Neural cell (in vitro differentiated cells): ENCODE measurements at regions not wholly inside any gene's neighbourhood (a gene's known extent, or its start where the extent isn't known, plus 50 kb on each side); places are given as distances from the start of the nearest gene placed in this dataset.

Experiments used
- H2AFZ ChIP-seq: fragments of 200-600, 300-800 bp; sonication (generic), shearing (Covaris generic); 2 replicates; pipeline ENCODE4 v1.6.0; 2014; ENCODE audit warnings: low read depth, mild to moderate bottlenecking, antibody characterized with exemption, low read length, moderate library complexity
- H3F3A ChIP-seq: fragments of 200-600 bp; shearing (Covaris generic); 2 replicates; pipeline ENCODE4 v1.6.1; 2016; ENCODE audit warnings: mild to moderate bottlenecking, moderate library complexity, mixed read lengths, antibody characterized with exemption, low read length; ENCODE audit not compliant: insufficient read depth, poor library complexity, severe bottlenecking
- H3K27ac ChIP-seq: fragments of 200-600, 300-800 bp; sonication (generic), shearing (Covaris generic); 2 replicates; pipeline ENCODE4 v1.5.1; 2014; ENCODE audit warnings: mild to moderate bottlenecking, low read length, moderate library complexity
- H3K27me3 ChIP-seq: fragments of 300-800, 200-600 bp; sonication (generic), shearing (Covaris generic); 2 replicates; pipeline ENCODE4 v1.6.0; 2014; ENCODE audit warnings: mild to moderate bottlenecking, low read depth, low read length, moderate library complexity; ENCODE audit not compliant: insufficient read depth
- H3K36me3 ChIP-seq: fragments of 300-800, 200-600 bp; sonication (generic), shearing (Covaris generic); 2 replicates; pipeline ENCODE4 v1.5.1; 2014; ENCODE audit warnings: mild to moderate bottlenecking, antibody characterized with exemption, low read length, moderate library complexity; ENCODE audit not compliant: insufficient read depth
- H3K4me2 ChIP-seq: fragments of 300-800, 200-600 bp; sonication (generic), shearing (Covaris generic); 2 replicates; pipeline ENCODE4 v1.6.0; 2014; ENCODE audit warnings: mild to moderate bottlenecking, low read length
- H3K4me3 ChIP-seq: fragments of 300-800, 200-600 bp; sonication (generic), shearing (Covaris generic); 2 replicates; pipeline ENCODE4 v1.5.1; 2014; ENCODE audit warnings: mild to moderate bottlenecking, low read length, moderate library complexity
- H3K79me2 ChIP-seq: fragments of 200-600 bp; shearing (Covaris generic); replicated peaks from 2 replicates; pipeline ENCODE4 v1.6.0; 2014; ENCODE audit warnings: mild to moderate bottlenecking, low read length, moderate library complexity; ENCODE audit not compliant: insufficient read depth
- H3K9ac ChIP-seq: fragments of 300-800, 200-600 bp; sonication (generic), shearing (Covaris generic); 2 replicates; pipeline ENCODE4 v1.6.1; 2016; ENCODE audit warnings: mild to moderate bottlenecking, low read length, mixed read lengths
- H3K9me2 ChIP-seq: fragments of 200-600 bp; shearing (Covaris generic); 2 replicates; pipeline ENCODE4 v1.6.1; 2016; ENCODE audit warnings: mild to moderate bottlenecking, low read length, mixed read lengths; ENCODE audit not compliant: insufficient read depth
- H3K9me3 ChIP-seq: fragments of 200-600, 300-800 bp; sonication (generic), shearing (Covaris generic); 2 replicates; pipeline ENCODE4 v1.6.1; 2016; ENCODE audit warnings: mild to moderate bottlenecking, mixed run types, low read length, moderate library complexity, mixed read lengths
- H4K20me1 ChIP-seq: fragments of 200-600 bp; shearing (Covaris generic); 2 replicates; pipeline ENCODE4 v1.6.1; 2016; ENCODE audit warnings: mild to moderate bottlenecking, mixed run types; ENCODE audit not compliant: insufficient read depth
- CTCF ChIP-seq: fragments of 450-650 bp; IDR thresholded peaks from 2 replicates; pipeline ENCODE4 v1.5.1; 2014; ENCODE audit warnings: antibody characterized with exemption, mild to moderate bottlenecking, moderate library complexity; ENCODE audit not compliant: poor library complexity, severe bottlenecking
- EP300 ChIP-seq: fragments of 450-650 bp; conservative IDR thresholded peaks from 2 replicates; pipeline ENCODE4 v1.6.1; 2014; ENCODE audit warnings: antibody characterized with exemption, mild to moderate bottlenecking, moderate library complexity; ENCODE audit not compliant: poor library complexity, severe bottlenecking
- EZH2 ChIP-seq: fragments of 200-600, 300-800 bp; shearing (Covaris generic), sonication (generic); IDR thresholded peaks from 2 replicates; pipeline ENCODE4 v1.6.1; 2014; ENCODE audit warnings: antibody characterized with exemption, low read length, borderline replicate concordance, mild to moderate bottlenecking; ENCODE audit not compliant: insufficient read depth, poor library complexity, severe bottlenecking
- MXI1 ChIP-seq: fragments of 450-650 bp; conservative IDR thresholded peaks from 2 replicates; pipeline ENCODE4 v1.6.1; 2014; ENCODE audit warnings: antibody characterized with exemption, mild to moderate bottlenecking; ENCODE audit not compliant: poor library complexity, severe bottlenecking
- POLR2AphosphoS5 ChIP-seq: IDR thresholded peaks from 2 replicates; pipeline ENCODE4 v1.6.1; 2012
- RAD21 ChIP-seq: fragments of 450-650 bp; conservative IDR thresholded peaks from 2 replicates; pipeline ENCODE4 v1.6.1; 2014; ENCODE audit warnings: antibody characterized with exemption, mild to moderate bottlenecking, moderate library complexity
- REST ChIP-seq: IDR thresholded peaks from 2 replicates; pipeline ENCODE4 v1.6.1; 2012; ENCODE audit warnings: borderline replicate concordance
- SMC3 ChIP-seq: fragments of 450-650 bp; conservative IDR thresholded peaks from 2 replicates; pipeline ENCODE4 v1.6.1; 2014; ENCODE audit warnings: antibody characterized with exemption, mild to moderate bottlenecking, moderate library complexity; ENCODE audit not compliant: poor library complexity
- TAF1 ChIP-seq: IDR thresholded peaks from 2 replicates; pipeline ENCODE4 v1.6.1; 2012; ENCODE audit warnings: low read depth

- no peaks in the 10 kb centered on the region for H3K9me2 ChIP-seq
- no peaks in the 10 kb centered on the region for H3K36me3 ChIP-seq
- peak overlapping the region; percentile 68 for H3K27ac ChIP-seq
- no peak overlapping the region for H2AFZ ChIP-seq
- H3K4me3 ChIP-seq = peak overlapping the region; percentile 19
- TF ChIP-seq SMC3 = no peak
- TF ChIP-seq RAD21 = no peak
- no peak for TF ChIP-seq EP300
- no peak for TF ChIP-seq REST
- no peak for TF ChIP-seq EZH2
- no peak for TF ChIP-seq MXI1
- TF ChIP-seq POLR2AphosphoS5 = no peak
- no peak for TF ChIP-seq TAF1
- no peak for TF ChIP-seq CTCF
- H3K9me3 ChIP-seq = no peaks in the 10 kb centered on the region
- H4K20me1 ChIP-seq = no peaks in the 10 kb centered on the region
- H3K9ac ChIP-seq = peak overlapping the region; percentile 22
- no peaks in the 10 kb centered on the region for H3F3A ChIP-seq
- no peak overlapping the region for H3K4me2 ChIP-seq
- no peaks in the 10 kb centered on the region for H3K79me2 ChIP-seq
- H3K27me3 ChIP-seq = no peaks in the 10 kb centered on the region
Observed at GRCh38 chr18:47552783-47553182, 301.3 kb upstream of the SKOR2 start.

- Histone ChIP-seq H4K20me1 (no peaks in the 10 kb centered on the region), H3K9me3 (no peaks in the 10 kb centered on the region), H3K4me2 (no peak overlapping the region), H3F3A (no peaks in the 10 kb centered on the region), H3K36me3 (no peaks in the 10 kb centered on the region), H2AFZ (no peak overlapping the region), H3K27me3 (no peaks in the 10 kb centered on the region), H3K79me2 (no peaks in the 10 kb centered on the region), H3K27ac (no peak overlapping the region), H3K4me3 (no peak overlapping the region), H3K9me2 (no peaks in the 10 kb centered on the region), H3K9ac (no peak overlapping the region)
- TF ChIP-seq EZH2 (no peak), RAD21 (no peak), CTCF (no peak), TAF1 (no peak), EP300 (no peak), POLR2AphosphoS5 (no peak), SMC3 (no peak), MXI1 (no peak), REST (no peak)
Observed at GRCh38 chr18:47550611-47551010, 299.2 kb upstream of the SKOR2 start.
